H9 (cell line): ENCODE measurements at regions not wholly inside any gene's neighbourhood (a gene's known extent, or its start where the extent isn't known, plus 50 kb on each side); places are given as distances from the start of the nearest gene placed in this dataset.
A peak's percentile ranks its signal among the peaks of the same experiment; 100 is the strongest.

ENCODE experiments used
- DNase-seq: peaks from one replicate; pipeline ENCODE4 v3.0.0-alpha.2; 2017
- H2AFZ ChIP-seq: one replicate; pipeline ENCODE4 v1.6.1; 2013; ENCODE audit warnings: mild to moderate bottlenecking, low read length, control low read depth, moderate library complexity
- H2AK5ac ChIP-seq: 2 replicates; pipeline ENCODE4 v1.6.1; 2013; ENCODE audit warnings: low read length, control low read depth, mixed read lengths; ENCODE audit not compliant: insufficient read length
- H2BK120ac ChIP-seq: one replicate; pipeline ENCODE4 v1.6.1; 2013; ENCODE audit warnings: low read depth, mild to moderate bottlenecking, low read length, control low read depth, inconsistent platforms; ENCODE audit not compliant: poor library complexity, severe bottlenecking
- H2BK12ac ChIP-seq: 2 replicates; pipeline ENCODE4 v1.6.1; 2013; ENCODE audit warnings: low read length, control low read depth, mixed read lengths, low read depth; ENCODE audit not compliant: insufficient read length
- H2BK15ac ChIP-seq: 2 replicates; pipeline ENCODE4 v1.6.1; 2013; ENCODE audit warnings: low read depth, low read length, control low read depth
- H2BK20ac ChIP-seq: one replicate; pipeline ENCODE4 v1.6.1; 2013; ENCODE audit warnings: low read depth, mild to moderate bottlenecking, low read length, control low read depth, inconsistent platforms; ENCODE audit not compliant: poor library complexity, severe bottlenecking
- H2BK5ac ChIP-seq: 2 replicates; pipeline ENCODE4 v1.6.1; 2013; ENCODE audit warnings: low read length, control low read depth, mixed read lengths; ENCODE audit not compliant: insufficient read length
- H3K14ac ChIP-seq: 2 replicates; pipeline ENCODE4 v1.6.1; 2013; ENCODE audit warnings: low read length, control low read depth; ENCODE audit not compliant: insufficient read depth
- H3K18ac ChIP-seq: 2 replicates; pipeline ENCODE4 v1.6.1; 2013; ENCODE audit warnings: low read depth, mild to moderate bottlenecking, mixed read lengths, low read length, control low read depth; ENCODE audit not compliant: insufficient read length
- H3K23ac ChIP-seq: 2 replicates; pipeline ENCODE4 v1.6.1; 2013; ENCODE audit warnings: low read length, control low read depth, mixed read lengths, low read depth; ENCODE audit not compliant: insufficient read length
- H3K23me2 ChIP-seq: 2 replicates; pipeline ENCODE4 v1.6.1; 2013; ENCODE audit warnings: low read depth, mild to moderate bottlenecking, mixed read lengths, low read length, control low read depth; ENCODE audit not compliant: insufficient read length, poor library complexity, severe bottlenecking
- H3K27ac ChIP-seq: 2 replicates; pipeline ENCODE4 v1.5.1; 2013; ENCODE audit warnings: low read length, control low read depth, mixed read lengths, low read depth; ENCODE audit not compliant: insufficient read length
- H3K27me3 ChIP-seq: 2 replicates; pipeline ENCODE4 v1.6.1; 2013; ENCODE audit warnings: low read length, control low read depth, inconsistent platforms; ENCODE audit not compliant: insufficient read depth
- H3K4ac ChIP-seq: 2 replicates; pipeline ENCODE4 v1.6.1; 2013; ENCODE audit warnings: low read depth, mild to moderate bottlenecking, control low read depth, inconsistent platforms, low read length, moderate library complexity
- H3K4me1 ChIP-seq: 2 replicates; pipeline ENCODE4 v1.6.1; 2013; ENCODE audit warnings: low read length, control low read depth, inconsistent platforms; ENCODE audit not compliant: insufficient read depth
- H3K4me2 ChIP-seq: 2 replicates; pipeline ENCODE4 v1.6.1; 2013; ENCODE audit warnings: low read length, control low read depth, mixed read lengths; ENCODE audit not compliant: insufficient read length, insufficient read depth
- H3K56ac ChIP-seq: 2 replicates; pipeline ENCODE4 v1.6.1; 2013; ENCODE audit warnings: low read depth, mild to moderate bottlenecking, mixed read lengths, low read length, control low read depth; ENCODE audit not compliant: insufficient read length
- H3K79me1 ChIP-seq: 2 replicates; pipeline ENCODE4 v1.6.1; 2013; ENCODE audit warnings: low read depth, mild to moderate bottlenecking, moderate library complexity, low read length, control low read depth, inconsistent platforms; ENCODE audit not compliant: insufficient read depth, poor library complexity, severe bottlenecking
- H3K79me2 ChIP-seq: 2 replicates; pipeline ENCODE4 v1.6.1; 2013; ENCODE audit warnings: low read length, control low read depth, inconsistent platforms; ENCODE audit not compliant: insufficient read depth
- H3K9ac ChIP-seq: 2 replicates; pipeline ENCODE4 v1.6.1; 2013; ENCODE audit warnings: low read length, control low read depth, mixed read lengths; ENCODE audit not compliant: insufficient read length; ENCODE audit errors: extremely low read depth
- H3K9me3 ChIP-seq: one replicate; pipeline ENCODE4 v1.6.1; 2013; ENCODE audit warnings: low read depth, low read length, inconsistent platforms; ENCODE audit not compliant: control insufficient read depth
- H3T11ph ChIP-seq: one replicate; pipeline ENCODE4 v1.6.1; 2013; ENCODE audit warnings: mild to moderate bottlenecking, low read length, control low read depth, inconsistent platforms
- H4K20me1 ChIP-seq: one replicate; pipeline ENCODE4 v1.6.1; 2013; ENCODE audit not compliant: control insufficient read depth, insufficient read length, insufficient read depth
- H4K5ac ChIP-seq: 2 replicates; pipeline ENCODE4 v1.6.1; 2013; ENCODE audit warnings: low read depth, mild to moderate bottlenecking, mixed read lengths, low read length, control low read depth; ENCODE audit not compliant: insufficient read length
- H4K8ac ChIP-seq: replicated peaks from 2 replicates; pipeline ENCODE4 v1.6.1; 2013; ENCODE audit warnings: low read length, control low read depth, mixed read lengths, low read depth; ENCODE audit not compliant: insufficient read length
- H4K91ac ChIP-seq: 2 replicates; pipeline ENCODE4 v1.6.1; 2013; ENCODE audit warnings: low read depth, mild to moderate bottlenecking, moderate library complexity, mixed read lengths, low read length, control low read depth; ENCODE audit not compliant: insufficient read length
- H3K27ac Mint-ChIP-seq, 3 experiments: 2 replicates in 2 of 3; 3 replicates in 1 of 3; pipeline ENCODE4 v1.8.0; 2020 to 2021; ENCODE audit warnings: mixed read lengths in 3 of 3, mild to moderate bottlenecking in 1 of 3, moderate library complexity in 1 of 3
- H3K27me3 Mint-ChIP-seq: 2 replicates; pipeline ENCODE4 v1.8.0; 2021; ENCODE audit warnings: low read depth, mild to moderate bottlenecking, moderate library complexity, mixed read lengths
- H3K36me3 Mint-ChIP-seq, 3 experiments: 2 replicates in 2 of 3; 3 replicates in 1 of 3; pipeline ENCODE4 v1.8.0; 2020 to 2021; ENCODE audit warnings: low read depth in 3 of 3, mixed read lengths in 3 of 3; ENCODE audit not compliant: insufficient read depth in 1 of 3
- H3K4me1 Mint-ChIP-seq, 2 experiments: 2 replicates each; pipeline ENCODE4 v1.8.0; 2020; ENCODE audit warnings: mixed read lengths in 2 of 2
- H3K4me3 Mint-ChIP-seq, 2 experiments: 2 replicates in 1 of 2; 3 replicates in 1 of 2; pipeline ENCODE4 v1.8.0; 2020 to 2021; ENCODE audit warnings: mild to moderate bottlenecking in 2 of 2, mixed read lengths in 2 of 2, moderate library complexity in 1 of 2
- H3K9me3 Mint-ChIP-seq, 2 experiments: 2 replicates in 1 of 2; 3 replicates in 1 of 2; pipeline ENCODE4 v1.8.0; 2020; ENCODE audit warnings: mild to moderate bottlenecking in 2 of 2, mixed read lengths in 2 of 2, moderate library complexity in 1 of 2
- CTCF ChIP-seq: fragments of 200-600 bp; sonication (generic); conservative IDR thresholded peaks from 3 replicates; pipeline ENCODE4 v1.8.0; 2021; ENCODE audit warnings: antibody characterized with exemption, mild to moderate bottlenecking
- WGBS: extraction: QIAGEN DNeasy Blood & Tissue Kit; methylation state at CpG from one replicate; pipeline ENCODE4 v1.1.7; 2013; ENCODE audit warnings: missing lambda C conversion rate, low lambda C conversion rate, mixed read lengths; ENCODE audit not compliant: insufficient read length; ENCODE audit errors: extremely low coverage; 5-methylcytosine and 5-hydroxymethylcytosine counted together

- no peak overlapping the region for H4K5ac ChIP-seq
- no peak overlapping the region for H2BK5ac ChIP-seq
- H3K18ac ChIP-seq, result no peak overlapping the region
- H3K27ac Mint-ChIP-seq, result no peak overlapping the region
- H2BK12ac ChIP-seq, result peak overlapping the region; percentile 50
- H3K4me3 Mint-ChIP-seq, result no peak overlapping the region
- H4K20me1 ChIP-seq, result no peaks in the 10 kb centered on the region
- no peak overlapping the region for H3K56ac ChIP-seq
- H3K79me2 ChIP-seq, result no peaks in the 10 kb centered on the region
- no peak overlapping the region for H3T11ph ChIP-seq
- no peak overlapping the region for H3K4ac ChIP-seq
- no peak overlapping the region for H4K91ac ChIP-seq
- no peak overlapping the region for H3K27ac ChIP-seq
- H3K36me3 Mint-ChIP-seq, result peaks cover 0 to 10% (median 2%) of the 10 kb centered on the region in 3 experiments; a peak in 4 of 7 replicates
- no peak overlapping the region for H2AK5ac ChIP-seq
- H3K9ac ChIP-seq, result no peak overlapping the region
- TF ChIP-seq CTCF, result peak; percentile 35; the same call in 1 of the 3 replicates
- DNase-seq, result no peak
- no peak overlapping the region for H2BK120ac ChIP-seq
- no peak overlapping the region for H2BK20ac ChIP-seq
- H4K8ac ChIP-seq, result no peak overlapping the region
- WGBS, result no CpG with 5 or more reads among the region's 2 CpGs
- no peaks in the 10 kb centered on the region for H3K27me3 ChIP-seq
- H3K14ac ChIP-seq, result no peak overlapping the region
- peaks cover 6 to 8% of the 10 kb centered on the region in 2 experiments; a peak in 2 of 5 replicates for H3K9me3 Mint-ChIP-seq
- H3K9me3 ChIP-seq, result no peaks in the 10 kb centered on the region
- H2AFZ ChIP-seq, result no peak overlapping the region
- H3K79me1 ChIP-seq, result no peaks in the 10 kb centered on the region
- no peak overlapping the region for H3K4me2 ChIP-seq
- no peaks in the 10 kb centered on the region for H3K23me2 ChIP-seq
- no peaks in the 10 kb centered on the region for H3K27me3 Mint-ChIP-seq
- H3K4me1 ChIP-seq, result no peaks in the 10 kb centered on the region
- no peak overlapping the region for H2BK15ac ChIP-seq
- no peak overlapping the region for H3K23ac ChIP-seq
- H3K4me1 Mint-ChIP-seq, result no peaks in the 10 kb centered on the region
Observed at GRCh38 chr3:177893331-177893730, 642.9 kb upstream of the KCNMB2 start.
